Common myeloid progenitor, CD34-positive (primary cell): ENCODE measurements at regions not wholly inside any gene's neighbourhood (a gene's known extent, or its start where the extent isn't known, plus 50 kb on each side); places are given as distances from the start of the nearest gene placed in this dataset.
"Not testable (repeated sequence)": the region's sequence is repeated elsewhere in the genome, so short reads cannot be mapped to it uniquely, and the experiment has no call there.

Experiments used
- CTCF ChIA-PET: fragments of 350-600 bp; sonication (Branson Sonifier 250); formaldehyde crosslinking; loops from one replicate; lab custom pipeline; 2021; ENCODE audit warnings: antibody characterized with exemption; lab: Charles Lee
- POLR2A ChIA-PET: fragments of 350-600 bp; sonication (Branson Sonifier 250); formaldehyde crosslinking; loops from one replicate; lab custom pipeline; 2021; ENCODE audit warnings: antibody characterized with exemption; lab: Charles Lee
- DNase-seq, 3 donors: peaks; one replicate each; pipeline versions ENCODE4 v3.0.0 to v3.0.0-alpha.2; 2013
- H3K27ac ChIP-seq, 2 experiments: 1 replicate in 1 of 2; 2 replicates in 1 of 2; pipeline ENCODE4 v1.7.0; 2013; ENCODE audit warnings: inconsistent platforms in 2 of 2, low read length in 2 of 2, mild to moderate bottlenecking in 2 of 2, low read depth in 1 of 2, moderate library complexity in 1 of 2; ENCODE audit not compliant: severe bottlenecking in 2 of 2, insufficient read depth in 1 of 2, poor library complexity in 1 of 2
- H3K27me3 ChIP-seq, 5 experiments: replicated peaks in 2 of 5; 1 replicate in 3 of 5; 2 replicates in 2 of 5; pipeline versions ENCODE4 v1.6.1 to v1.7.0; 2013; ENCODE audit warnings: low read length in 4 of 5, mild to moderate bottlenecking in 2 of 5, moderate library complexity in 2 of 5, inconsistent platforms in 1 of 5; ENCODE audit not compliant: insufficient read depth in 5 of 5, control insufficient read depth in 4 of 5
- H3K36me3 ChIP-seq, 4 experiments: 1 replicate in 2 of 4; 2 replicates in 2 of 4; pipeline versions ENCODE4 v1.6.1 to v1.7.0; 2013; ENCODE audit warnings: low read length in 3 of 4, control low read depth in 1 of 4, mild to moderate bottlenecking in 1 of 4; ENCODE audit not compliant: control insufficient read depth in 4 of 4, insufficient read depth in 4 of 4
- H3K4me1 ChIP-seq, 4 experiments: 1 replicate in 3 of 4; 2 replicates in 1 of 4; pipeline versions ENCODE4 v1.6.1 to v1.7.1; 2013; ENCODE audit warnings: low read length in 3 of 4, mild to moderate bottlenecking in 3 of 4, control low read depth in 1 of 4, inconsistent platforms in 1 of 4, moderate library complexity in 1 of 4; ENCODE audit not compliant: control insufficient read depth in 4 of 4, insufficient read depth in 4 of 4; ENCODE audit errors: control extremely low read depth in 1 of 4
- H3K4me3 ChIP-seq, 7 experiments: 1 replicate in 4 of 7; 2 replicates in 3 of 7; pipeline versions ENCODE4 v1.5.1 to v1.7.0; 2013; ENCODE audit warnings: mild to moderate bottlenecking in 7 of 7, low read length in 6 of 7, moderate library complexity in 6 of 7, inconsistent platforms in 2 of 7, low read depth in 2 of 7, control low read depth in 1 of 7; ENCODE audit not compliant: insufficient read depth in 4 of 7, control insufficient read depth in 1 of 7; ENCODE audit errors: extremely low read depth in 1 of 7
- H3K9me3 ChIP-seq, 5 experiments: 1 replicate in 4 of 5; 2 replicates in 1 of 5; pipeline versions ENCODE4 v1.6.1 to v1.7.1; 2013; ENCODE audit warnings: low read length in 4 of 5, mild to moderate bottlenecking in 2 of 5, inconsistent platforms in 1 of 5, low read depth in 1 of 5, moderate library complexity in 1 of 5; ENCODE audit not compliant: control insufficient read depth in 4 of 5, insufficient read depth in 2 of 5; ENCODE audit errors: control extremely low read depth in 1 of 5
- WGBS: methylation state at CpG from one replicate; pipeline ENCODE4 v1.1.5; 2013; ENCODE audit not compliant: insufficient coverage; 5-methylcytosine and 5-hydroxymethylcytosine counted together

DNA sequence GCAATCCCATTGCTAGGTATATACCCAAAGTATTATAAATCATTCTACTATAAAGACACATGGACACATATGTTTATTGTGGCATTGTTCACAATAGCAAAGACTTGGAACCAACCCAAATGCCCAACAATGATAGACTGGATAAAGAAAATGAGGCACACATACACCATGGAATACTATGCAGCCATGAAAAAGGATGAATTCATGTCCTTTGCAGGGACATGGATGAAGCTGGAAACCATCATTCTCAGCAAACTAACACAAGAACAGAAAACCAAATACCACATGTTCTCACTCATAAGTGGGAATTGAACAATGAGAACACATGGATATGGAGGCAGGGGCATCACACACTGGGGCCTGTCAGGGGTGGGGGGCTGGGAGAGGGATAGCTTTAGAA is 249.4 kb downstream of the UBE3D start:
- POLR2A ChIA-PET, H3K36me3 ChIP-seq, H3K27me3 ChIP-seq, H3K9me3 ChIP-seq, CTCF ChIA-PET, DNase-seq, H3K4me1 ChIP-seq, H3K27ac ChIP-seq, H3K4me3 ChIP-seq: not testable (repeated sequence)

DNA sequence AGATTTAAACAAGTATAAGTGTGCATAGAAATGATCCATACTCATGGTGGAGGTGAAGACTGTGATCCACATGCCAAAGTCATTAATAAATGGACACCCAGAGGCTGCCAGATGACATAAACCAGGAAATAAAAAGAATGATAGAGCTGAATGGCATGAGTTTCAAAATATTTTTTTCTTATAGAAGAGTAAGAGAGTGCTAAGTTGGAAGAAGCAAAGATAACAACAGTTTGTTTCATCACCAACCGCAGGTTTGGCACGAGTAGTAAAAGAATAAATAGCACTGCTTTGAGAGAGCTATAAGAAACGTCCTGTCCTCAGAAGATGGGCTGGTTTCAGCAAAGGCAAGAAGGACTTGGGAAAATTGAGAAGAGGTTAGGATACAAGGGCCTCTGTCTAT is 246.9 kb downstream of the UBE3D start:
- H3K27ac ChIP-seq = no peak overlapping the region
- ChIA-PET CTCF (no interaction called here), POLR2A (no interaction called here)
- DNase-seq = no peak
- H3K9me3 ChIP-seq = no peaks in the 10 kb centered on the region
- no peaks in the 10 kb centered on the region for H3K4me1 ChIP-seq
- no peaks in the 10 kb centered on the region for H3K36me3 ChIP-seq
- 94% methylated on average over 3 of the region's 3 CpGs for WGBS
- no peaks in the 10 kb centered on the region for H3K27me3 ChIP-seq
- H3K4me3 ChIP-seq = no peak overlapping the region

DNA sequence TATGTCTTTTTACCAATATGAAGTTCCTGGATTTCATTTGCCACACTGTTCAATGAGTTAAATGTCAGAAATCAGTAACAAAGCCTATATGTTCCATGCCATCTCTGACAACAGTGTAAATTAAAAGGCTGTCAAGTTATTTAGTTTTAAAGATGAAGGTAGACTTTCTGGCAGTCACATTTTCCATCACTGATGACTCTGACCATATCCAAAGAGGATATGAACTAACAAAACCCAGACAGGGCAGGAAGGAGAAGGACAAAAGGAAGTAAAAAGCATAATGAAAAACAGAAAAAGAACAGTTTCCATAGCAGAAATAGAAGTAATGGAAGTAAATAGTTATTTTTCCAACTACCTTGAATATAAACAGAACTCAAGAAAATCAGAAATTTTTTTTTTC is 242.3 kb downstream of the UBE3D start:
- no peaks in the 10 kb centered on the region for H3K36me3 ChIP-seq
- DNase-seq = no peak
- ChIA-PET CTCF (no interaction called here), POLR2A (no interaction called here)
- no peak overlapping the region for H3K4me3 ChIP-seq
- H3K27me3 ChIP-seq = no peaks in the 10 kb centered on the region
- no peaks in the 10 kb centered on the region for H3K9me3 ChIP-seq
- no peaks in the 10 kb centered on the region for H3K4me1 ChIP-seq
- H3K27ac ChIP-seq = no peak overlapping the region

DNA sequence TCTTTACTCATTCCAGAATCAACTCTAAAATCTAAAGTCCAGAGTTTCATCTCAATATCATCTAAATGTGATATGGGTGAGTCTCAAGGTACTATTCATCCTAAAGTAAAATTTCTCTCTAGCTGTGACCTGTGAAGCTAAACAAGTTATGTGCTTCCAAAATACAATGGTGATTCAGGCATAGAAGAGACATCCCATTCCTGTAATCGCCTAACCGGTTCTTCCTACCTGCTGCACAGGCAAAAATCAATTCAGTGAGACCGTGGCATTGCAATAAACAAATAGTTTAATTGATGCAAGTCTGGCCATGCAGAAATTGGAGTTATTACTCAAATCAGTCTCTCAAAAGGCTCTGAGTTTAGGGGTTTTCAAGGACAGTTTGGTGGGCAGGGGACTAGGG is 232.8 kb downstream of the UBE3D start:
- Histone ChIP-seq H3K27me3 (no peaks in the 10 kb centered on the region), H3K27ac (no peak overlapping the region), H3K9me3 (peaks cover 0 to 1% (median 0%) of the 10 kb centered on the region in 5 experiments), H3K4me1 (no peaks in the 10 kb centered on the region), H3K36me3 (no peaks in the 10 kb centered on the region), H3K4me3 (no peak overlapping the region)
- no peak for DNase-seq
- CTCF ChIA-PET = no interaction called here
- POLR2A ChIA-PET = interaction anchor here (0.6 kb wide), 1 partner anchor 430 kb away, joined by 4 read pairs; no protein-coding TSS in a partner anchor
- 97% methylated on average over 3 of the region's 3 CpGs for WGBS

DNA sequence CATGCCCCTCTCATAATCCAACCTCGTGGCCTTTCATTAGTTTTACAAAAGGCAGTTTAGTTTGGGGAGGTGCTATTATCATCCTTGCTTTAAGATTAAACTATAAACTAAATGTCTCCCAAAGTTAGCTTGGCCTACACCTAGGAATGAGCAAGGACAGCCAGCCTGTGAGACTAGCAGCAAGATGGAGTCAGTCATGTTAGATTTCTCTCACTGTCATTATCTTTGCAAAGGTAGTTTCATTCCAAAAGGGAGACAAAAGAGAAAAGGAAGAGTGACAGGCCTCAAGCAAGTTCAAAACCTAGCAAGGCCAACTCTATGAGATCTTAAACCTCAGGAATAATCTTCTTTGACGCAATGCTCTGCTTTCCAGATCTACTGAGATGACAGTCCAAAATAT is 232.2 kb downstream of the UBE3D start:
- CTCF ChIA-PET = no interaction called here
- Histone ChIP-seq H3K27me3 (no peaks in the 10 kb centered on the region), H3K4me1 (no peaks in the 10 kb centered on the region), H3K4me3 (no peak overlapping the region), H3K9me3 (peaks cover 0 to 1% (median 0%) of the 10 kb centered on the region in 5 experiments), H3K27ac (no peak overlapping the region), H3K36me3 (no peaks in the 10 kb centered on the region)
- no peak for DNase-seq
- WGBS = no CpG with 5 or more reads among the region's 2 CpGs
- POLR2A ChIA-PET = no interaction called here

DNA sequence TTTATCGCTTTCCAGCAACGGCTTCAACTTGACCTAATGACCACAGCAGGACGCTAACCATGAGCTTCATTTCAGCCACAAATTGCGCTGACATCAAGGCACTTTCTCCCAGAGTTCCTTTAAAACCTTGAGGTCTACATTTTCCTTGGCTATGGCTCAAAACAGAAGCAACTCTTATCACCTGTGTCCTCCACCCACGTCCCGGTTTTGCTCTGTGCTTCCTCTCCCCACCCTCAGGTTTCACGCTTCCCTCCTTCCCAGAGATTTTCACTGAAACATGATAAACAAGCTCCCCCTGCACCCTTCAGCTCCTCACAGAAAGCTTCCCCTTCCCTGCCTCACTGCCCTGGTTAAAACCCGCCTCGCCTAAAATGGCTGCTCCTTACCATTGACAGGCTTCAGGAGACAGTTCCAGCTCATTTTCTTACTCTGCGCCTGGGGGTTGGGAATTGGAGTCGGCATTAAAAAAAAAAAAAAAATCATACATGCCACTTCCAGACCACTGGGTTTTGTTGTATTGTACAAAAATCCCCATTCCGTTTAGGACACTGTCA is 229.5 kb downstream of the UBE3D start:
- no peak overlapping the region for H3K27ac ChIP-seq
- no peak for DNase-seq
- H3K4me3 ChIP-seq = no peak overlapping the region
- ChIA-PET CTCF (no interaction called here), POLR2A (no interaction called here)
- no peaks in the 10 kb centered on the region for H3K4me1 ChIP-seq
- H3K9me3 ChIP-seq = no peaks in the 10 kb centered on the region
- H3K36me3 ChIP-seq = no peaks in the 10 kb centered on the region
- H3K27me3 ChIP-seq = no peaks in the 10 kb centered on the region
- WGBS = 87% methylated on average over 9 of the region's 12 CpGs

DNA sequence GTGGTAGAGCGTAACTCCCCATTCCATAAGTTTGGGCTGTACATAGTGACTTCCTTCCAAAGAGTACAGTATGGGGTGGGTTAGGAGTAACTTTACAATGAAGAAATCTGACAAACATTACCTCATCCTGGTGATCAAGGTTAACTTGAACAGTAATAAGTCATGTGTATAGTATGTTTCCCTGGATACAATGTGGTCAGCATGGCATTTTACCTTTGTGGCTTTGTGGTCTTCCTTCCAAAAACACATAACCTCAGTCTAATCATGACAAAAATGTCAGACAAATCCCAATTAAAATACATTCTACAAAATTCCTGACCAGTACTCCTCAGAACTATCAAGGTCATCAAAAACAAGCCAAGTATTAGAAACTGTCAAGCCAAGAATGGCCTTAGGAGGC is 225.1 kb downstream of the UBE3D start:
- H3K27ac ChIP-seq = no peak overlapping the region
- H3K27me3 ChIP-seq = no peaks in the 10 kb centered on the region
- WGBS = no CpG with 5 or more reads among the region's 1 CpG
- H3K36me3 ChIP-seq = no peaks in the 10 kb centered on the region
- ChIA-PET CTCF (no interaction called here), POLR2A (no interaction called here)
- DNase-seq = no peak
- no peak overlapping the region for H3K4me3 ChIP-seq
- H3K9me3 ChIP-seq = no peaks in the 10 kb centered on the region
- no peaks in the 10 kb centered on the region for H3K4me1 ChIP-seq
